H1 (cell line): ENCODE measurements at regions not wholly inside any gene's neighbourhood (a gene's known extent, or its start where the extent isn't known, plus 50 kb on each side); places are given as distances from the start of the nearest gene placed in this dataset.

Experiments
- CTCF ChIA-PET: fragments of 300-600 bp; sonication (Branson Sonifier 250); formaldehyde crosslinking; loops from one replicate; lab custom pipeline; 2021; ENCODE audit not compliant: partially characterized antibody; lab: Charles Lee
- POLR2A ChIA-PET: fragments of 300-600 bp; sonication (Branson Sonifier 250); formaldehyde crosslinking; loops from one replicate; lab custom pipeline; 2021; ENCODE audit warnings: inconsistent platforms; ENCODE audit not compliant: partially characterized antibody; lab: Charles Lee
- DNase-seq, 2 experiments: peaks; one replicate each; pipeline versions ENCODE4 v3.0.0 to v3.0.0-alpha.2; 2010 to 2022; ENCODE audit warnings: low spot score in 2 of 2, low read depth in 1 of 2, mixed read lengths in 1 of 2
- FAIRE-seq: peaks from 2 replicates; lab custom pipeline; 2011; peaks lifted over from hg19 to GRCh38; lab: Jason Lieb, UNC
- H2AFZ ChIP-seq: 2 replicates; pipeline ENCODE4 v1.8.1; 2012; ENCODE audit warnings: low read length, inconsistent platforms
- H2AK5ac ChIP-seq: 2 replicates; pipeline ENCODE4 v1.6.1; 2013; ENCODE audit warnings: low read depth, low read length
- H2BK120ac ChIP-seq: replicated peaks from 2 replicates; pipeline ENCODE3; 2013; ENCODE audit warnings: low read depth, low read length, inconsistent platforms
- H2BK12ac ChIP-seq: 2 replicates; pipeline ENCODE4 v1.6.1; 2013; ENCODE audit warnings: low read depth, low read length
- H2BK15ac ChIP-seq: 2 replicates; pipeline ENCODE4 v1.6.1; 2013; ENCODE audit warnings: low read length
- H2BK20ac ChIP-seq: 2 replicates; pipeline ENCODE4 v1.6.1; 2013; ENCODE audit warnings: low read length
- H2BK5ac ChIP-seq: 2 replicates; pipeline ENCODE4 v1.6.1; 2013; ENCODE audit warnings: low read depth, low read length
- H3K14ac ChIP-seq: 2 replicates; pipeline ENCODE4 v1.6.1; 2013; ENCODE audit warnings: inconsistent platforms; ENCODE audit not compliant: insufficient read length
- H3K18ac ChIP-seq: 2 replicates; pipeline ENCODE4 v1.6.1; 2013; ENCODE audit warnings: low read length; ENCODE audit errors: extremely low read depth
- H3K23ac ChIP-seq: 2 replicates; pipeline ENCODE4 v1.6.1; 2013; ENCODE audit warnings: inconsistent platforms; ENCODE audit not compliant: insufficient read length
- H3K23me2 ChIP-seq: 2 replicates; pipeline ENCODE4 v1.6.1; 2013; ENCODE audit warnings: low read depth, low read length
- H3K27ac ChIP-seq: 2 replicates; pipeline ENCODE4 v1.6.1; 2011; ENCODE audit warnings: low read depth, low read length, inconsistent platforms
- H3K27me3 ChIP-seq, 4 experiments: replicated peaks in 1 of 4; 1 replicate in 1 of 4; 2 replicates in 3 of 4; pipeline versions ENCODE4 v1.6.1 to v1.8.1; 2011 to 2013; ENCODE audit warnings: low read length in 3 of 4, mild to moderate bottlenecking in 3 of 4, inconsistent platforms in 2 of 4, mixed read lengths in 2 of 4, moderate library complexity in 1 of 4; ENCODE audit not compliant: control insufficient read depth in 3 of 4, insufficient read depth in 3 of 4; ENCODE audit errors: extremely low read depth in 1 of 4
- H3K36me3 ChIP-seq, 4 experiments: 2 replicates each; pipeline versions ENCODE4 v1.6.1 to v1.8.1; 2011 to 2013; ENCODE audit warnings: mild to moderate bottlenecking in 4 of 4, low read length in 3 of 4, moderate library complexity in 2 of 4, control low read depth in 1 of 4, inconsistent platforms in 1 of 4; ENCODE audit not compliant: insufficient read depth in 4 of 4, control insufficient read depth in 2 of 4
- H3K4ac ChIP-seq: replicated peaks from 2 replicates; pipeline ENCODE3; 2013; ENCODE audit warnings: low read length, low read depth, mixed read lengths, inconsistent platforms; ENCODE audit not compliant: insufficient read length
- H3K4me1 ChIP-seq, 4 experiments: replicated peaks in 1 of 4; 1 replicate in 1 of 4; 2 replicates in 3 of 4; pipeline versions ENCODE4 v1.6.1 to v1.8.1; 2011 to 2013; ENCODE audit warnings: low read length in 3 of 4, inconsistent platforms in 2 of 4, mixed read lengths in 1 of 4; ENCODE audit not compliant: insufficient read depth in 4 of 4, control insufficient read depth in 3 of 4
- H3K4me2 ChIP-seq, 2 experiments: 2 replicates each; pipeline versions ENCODE4 v1.6.1 to v1.8.1; 2011 to 2013; ENCODE audit warnings: low read depth in 2 of 2, low read length in 2 of 2, control low read depth in 1 of 2, inconsistent platforms in 1 of 2, mild to moderate bottlenecking in 1 of 2; ENCODE audit not compliant: insufficient read depth in 1 of 2
- H3K4me3 ChIP-seq, 4 experiments: fragments of 200-600, 300-600 bp in 1 of 4; sonication (generic), shearing (Covaris generic), sonication (Bioruptor Twin) in 1 of 4; 2 replicates each; pipeline versions ENCODE4 v1.5.1 to v1.8.1; 2011 to 2016; ENCODE audit warnings: low read length in 4 of 4, low read depth in 3 of 4, control low read depth in 2 of 4, inconsistent platforms in 2 of 4, mild to moderate bottlenecking in 2 of 4, mixed read lengths in 1 of 4, moderate library complexity in 1 of 4; ENCODE audit not compliant: insufficient read depth in 2 of 4; ENCODE audit errors: extremely low read depth in 1 of 4
- H3K56ac ChIP-seq: replicated peaks from 2 replicates; pipeline ENCODE3; 2013; ENCODE audit warnings: low read depth, mild to moderate bottlenecking, mixed read lengths, low read length, inconsistent platforms; ENCODE audit not compliant: insufficient read length
- H3K79me1 ChIP-seq: 2 replicates; pipeline ENCODE4 v1.6.1; 2013; ENCODE audit warnings: low read depth, low read length, control low read depth
- H3K79me2 ChIP-seq, 2 experiments: 2 replicates each; pipeline versions ENCODE4 v1.6.1 to v1.8.1; 2012 to 2013; ENCODE audit warnings: low read length in 2 of 2, mild to moderate bottlenecking in 2 of 2, inconsistent platforms in 1 of 2; ENCODE audit not compliant: insufficient read depth in 2 of 2, control insufficient read depth in 1 of 2
- H3K9ac ChIP-seq, 4 experiments: replicated peaks in 1 of 4; 1 replicate in 1 of 4; 2 replicates in 3 of 4; pipeline versions ENCODE4 v1.6.1 to v1.8.1; 2011 to 2013; ENCODE audit warnings: low read depth in 3 of 4, low read length in 3 of 4, control low read depth in 2 of 4, mild to moderate bottlenecking in 2 of 4, moderate library complexity in 2 of 4, inconsistent platforms in 1 of 4; ENCODE audit errors: extremely low read depth in 1 of 4
- H3K9me3 ChIP-seq, 2 experiments: 2 replicates each; pipeline versions ENCODE4 v1.6.1 to v1.8.1; 2012 to 2013; ENCODE audit warnings: mild to moderate bottlenecking in 2 of 2, moderate library complexity in 2 of 2, control low read depth in 1 of 2, inconsistent platforms in 1 of 2, low read depth in 1 of 2, low read length in 1 of 2, mixed read lengths in 1 of 2; ENCODE audit not compliant: insufficient read depth in 2 of 2
- H4K20me1 ChIP-seq, 2 experiments: replicated peaks in 1 of 2; 2 replicates each; pipeline versions ENCODE3 to v1.8.1; 2011 to 2013; ENCODE audit warnings: inconsistent platforms in 2 of 2, low read length in 2 of 2, mild to moderate bottlenecking in 1 of 2; ENCODE audit not compliant: insufficient read depth in 2 of 2, control insufficient read depth in 1 of 2
- H4K5ac ChIP-seq: 2 replicates; pipeline ENCODE4 v1.6.1; 2013; ENCODE audit warnings: low read length, low read depth, mixed read lengths, inconsistent platforms; ENCODE audit not compliant: insufficient read length
- H4K8ac ChIP-seq: 2 replicates; pipeline ENCODE4 v1.8.0; 2013; ENCODE audit warnings: mild to moderate bottlenecking, moderate library complexity, low read length, inconsistent platforms; ENCODE audit not compliant: insufficient read depth; ENCODE audit errors: extremely low read depth
- H4K91ac ChIP-seq: replicated peaks from 2 replicates; pipeline ENCODE3; 2013; ENCODE audit warnings: low read length, mixed read lengths, inconsistent platforms; ENCODE audit not compliant: insufficient read length
- EP300 ChIP-seq, 2 experiments: IDR thresholded peaks; 1 replicate in 1 of 2; 2 replicates in 1 of 2; pipeline ENCODE4 v1.6.1; 2011 to 2012; ENCODE audit warnings: low read depth in 2 of 2, low read length in 2 of 2, mild to moderate bottlenecking in 2 of 2, borderline replicate concordance in 1 of 2, inconsistent platforms in 1 of 2, moderate library complexity in 1 of 2
- EZH2 ChIP-seq: fragments of 200-600 bp; sonication (generic); IDR thresholded peaks from 2 replicates; pipeline ENCODE4 v1.7.1; 2012; ENCODE audit warnings: low read depth, mild to moderate bottlenecking, moderate library complexity, low read length, inconsistent platforms; ENCODE audit not compliant: severe bottlenecking
- JUN ChIP-seq: IDR thresholded peaks from 2 replicates; pipeline ENCODE4 v1.6.1; 2011; ENCODE audit warnings: low read depth, mild to moderate bottlenecking, improper control_type of control experiment, low read length
- MAFK ChIP-seq: IDR thresholded peaks from 2 replicates; pipeline ENCODE4 v1.6.1; 2012; ENCODE audit warnings: low read depth, mild to moderate bottlenecking, improper control_type of control experiment, low read length
- POLR2A ChIP-seq, 2 experiments: IDR thresholded peaks; 1 replicate in 1 of 2; 2 replicates in 1 of 2; pipeline ENCODE4 v1.6.1; 2011; ENCODE audit warnings: low read depth in 2 of 2, low read length in 2 of 2, mild to moderate bottlenecking in 2 of 2; ENCODE audit errors: control extremely low read depth in 1 of 2
- RFX5 ChIP-seq: IDR thresholded peaks from 2 replicates; pipeline ENCODE4 v1.6.1; 2011; ENCODE audit warnings: low read depth, low read length, improper control_type of control experiment, borderline replicate concordance
- TAF7 ChIP-seq: optimal IDR thresholded peaks from 2 replicates; pipeline ENCODE3; 2011; ENCODE audit warnings: low read depth, mild to moderate bottlenecking, inconsistent platforms, low read length, moderate library complexity, borderline replicate concordance
- TEAD4 ChIP-seq: IDR thresholded peaks from 2 replicates; pipeline ENCODE4 v1.6.1; 2012; ENCODE audit warnings: low read depth, low read length, inconsistent platforms, mixed read lengths
- WGBS, 2 experiments: shearing (Covaris generic) in 1 of 2; methylation state at CpG; one replicate each; pipeline versions ENCODE4 v1.1.6 to v1.1.7; 2013 to 2015; ENCODE audit warnings: low lambda C conversion rate in 2 of 2, mixed read lengths in 2 of 2, inconsistent platforms in 1 of 2, low coverage in 1 of 2, missing lambda C conversion rate in 1 of 2; ENCODE audit not compliant: insufficient replicate concordance in 2 of 2, insufficient coverage in 1 of 2, insufficient read length in 1 of 2; ENCODE audit errors: extremely low coverage in 1 of 2, missing lambda C conversion rate in 1 of 2; 5-methylcytosine and 5-hydroxymethylcytosine counted together

DNA sequence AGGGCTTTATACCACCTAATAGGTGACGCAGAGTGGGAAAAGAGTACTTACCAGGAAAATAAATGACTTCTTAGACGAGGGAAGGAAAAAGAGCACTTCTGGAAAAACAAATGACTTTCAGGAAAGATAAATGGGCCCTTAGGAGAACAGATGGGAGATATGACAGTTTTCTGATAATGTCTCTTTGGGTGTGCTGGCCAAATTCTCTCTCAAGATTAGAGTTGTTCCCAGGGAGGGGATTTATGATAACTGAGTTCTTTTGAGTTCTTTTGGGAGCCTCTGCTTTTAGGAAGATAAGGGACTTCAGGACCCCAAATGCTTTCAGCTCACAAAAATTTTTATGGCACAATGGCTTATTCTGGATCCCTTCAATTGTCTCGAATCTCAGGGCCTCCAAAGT is 70.3 kb upstream of the EPCAM start:
- no peak overlapping the region for H2AFZ ChIP-seq
- H3K4me3 ChIP-seq, result no peak overlapping the region
- no peak overlapping the region for H3K56ac ChIP-seq
- no peak overlapping the region for H3K9ac ChIP-seq
- no peaks in the 10 kb centered on the region for H3K27me3 ChIP-seq
- H3K23me2 ChIP-seq, result no peaks in the 10 kb centered on the region
- no peak overlapping the region for H2BK120ac ChIP-seq
- POLR2A ChIA-PET, result interaction anchor here (1.5 kb wide), 1 partner anchor 28 kb away, joined by 4 read pairs; no protein-coding TSS in a partner anchor
- no peak overlapping the region for H2BK15ac ChIP-seq
- no peak overlapping the region for H2BK20ac ChIP-seq
- no peaks in the 10 kb centered on the region for H3K36me3 ChIP-seq
- no peaks in the 10 kb centered on the region for H4K20me1 ChIP-seq
- H4K91ac ChIP-seq, result no peak overlapping the region
- H2BK5ac ChIP-seq, result no peak overlapping the region
- peaks cover 0 to 2% (median 0%) of the 10 kb centered on the region in 4 experiments; a peak in 3 of 7 replicates for H3K4me1 ChIP-seq
- H3K79me1 ChIP-seq, result no peaks in the 10 kb centered on the region
- no peak overlapping the region for H2BK12ac ChIP-seq
- no peak overlapping the region for H3K18ac ChIP-seq
- no peak for TF ChIP-seq EZH2
- no peak for TF ChIP-seq TEAD4
- TF ChIP-seq EP300 (IDR thresholded peaks at IDR 0.05; ENCODE audit: borderline replicate concordance in 1 of 2, low read depth in 2 of 2, low read length in 2 of 2), result no peak
- TF ChIP-seq POLR2A (IDR thresholded peaks at IDR 0.05; ENCODE audit: control extremely low read depth in 1 of 2, low read depth in 2 of 2, low read length in 2 of 2), result no peak
- no peak for TF ChIP-seq JUN
- TF ChIP-seq TAF7, result no peak
- TF ChIP-seq MAFK, result no peak
- no peak for TF ChIP-seq RFX5
- CTCF ChIA-PET, result interaction anchor here (1.0 to 1.2 kb wide), 2 partner anchors 9 to 274 kb away, joined by 3 to 5 read pairs; no protein-coding TSS in a partner anchor
- FAIRE-seq, result no peak
- no peak for DNase-seq
- no peaks in the 10 kb centered on the region for H3K79me2 ChIP-seq
- H3K14ac ChIP-seq, result no peak overlapping the region
- H3K27ac ChIP-seq, result no peak overlapping the region
- no peak overlapping the region for H4K8ac ChIP-seq
- H3K4me2 ChIP-seq, result no peak overlapping the region
- no peak overlapping the region for H2AK5ac ChIP-seq
- H4K5ac ChIP-seq, result no peak overlapping the region
- no peaks in the 10 kb centered on the region for H3K9me3 ChIP-seq
- whole genome bisulfite sequencing, 2 experiments, result 96% methylated on average over 3 of the region's 3 CpGs; no CpG with 5 or more reads in 1 of the 2 experiments
- no peak overlapping the region for H3K23ac ChIP-seq
- H3K4ac ChIP-seq, result no peak overlapping the region
